ENCODE measurements at regions not wholly inside any gene's neighbourhood (a gene's known extent, or its start where the extent isn't known, plus 50 kb on each side); places are given as distances from the start of the nearest gene placed in this dataset.
"Not testable (repeated sequence)": the region's sequence is repeated elsewhere in the genome, so short reads cannot be mapped to it uniquely, and the experiment has no call there.

DNA sequence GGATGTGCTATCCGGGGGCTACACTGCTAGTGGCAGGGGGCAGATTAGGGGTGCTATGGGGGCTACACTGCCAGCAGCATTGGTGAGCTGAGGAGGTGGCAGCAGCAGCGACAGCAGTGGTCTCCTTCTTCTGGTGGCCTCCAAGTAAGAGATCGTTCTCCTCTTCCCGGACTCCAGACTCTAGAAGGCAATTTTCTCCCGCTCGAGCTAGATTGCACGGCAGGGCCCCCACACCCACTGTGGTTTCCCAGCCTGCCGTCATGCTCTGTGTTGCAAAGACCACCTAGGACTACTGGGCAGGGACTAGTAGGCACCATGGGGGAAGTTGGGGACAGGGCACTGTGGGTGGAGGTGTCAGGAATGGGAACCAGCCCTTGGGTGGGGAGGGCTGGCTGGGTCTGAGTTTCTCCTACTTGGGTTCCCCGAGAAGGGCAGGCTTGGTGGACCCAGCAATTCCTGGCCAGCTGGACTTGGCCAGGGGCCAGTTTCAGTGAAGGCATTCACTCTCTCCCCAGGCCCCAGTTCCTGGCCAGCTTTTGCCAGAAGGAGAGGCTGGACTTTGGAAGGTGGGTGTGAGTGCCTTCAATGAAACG, 203.4 kb upstream of the WSB1 start:
- in situ Hi-C loops (cut with MboI; ENCODE audit: low sequenced_read_pairs) = not testable (repeated sequence)

DNA sequence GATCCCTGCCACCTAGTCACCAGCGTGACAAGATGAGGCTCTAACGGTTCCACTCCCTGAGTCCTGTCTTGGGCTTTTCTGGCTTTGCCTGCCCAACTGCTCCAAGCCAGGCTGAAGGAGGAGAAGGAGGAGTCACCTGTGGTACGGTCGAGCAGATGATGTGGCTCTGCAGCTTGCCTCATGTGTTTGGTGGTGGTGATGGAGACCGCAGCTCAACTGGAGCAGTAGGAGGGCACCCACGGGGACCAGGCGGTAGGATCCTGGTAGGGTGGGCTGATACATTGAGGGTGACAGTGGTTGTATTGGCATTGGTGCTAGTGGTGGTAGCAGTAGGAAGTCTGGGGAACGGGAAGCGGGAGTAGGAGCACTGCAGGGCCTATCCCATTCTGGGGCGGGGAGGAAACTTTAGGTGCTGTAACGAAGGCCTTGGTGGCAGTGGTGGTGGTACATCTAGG, 202.8 kb upstream of the WSB1 start:
- in situ Hi-C loops (cut with MboI; ENCODE audit: low sequenced_read_pairs) = no loop called here

DNA sequence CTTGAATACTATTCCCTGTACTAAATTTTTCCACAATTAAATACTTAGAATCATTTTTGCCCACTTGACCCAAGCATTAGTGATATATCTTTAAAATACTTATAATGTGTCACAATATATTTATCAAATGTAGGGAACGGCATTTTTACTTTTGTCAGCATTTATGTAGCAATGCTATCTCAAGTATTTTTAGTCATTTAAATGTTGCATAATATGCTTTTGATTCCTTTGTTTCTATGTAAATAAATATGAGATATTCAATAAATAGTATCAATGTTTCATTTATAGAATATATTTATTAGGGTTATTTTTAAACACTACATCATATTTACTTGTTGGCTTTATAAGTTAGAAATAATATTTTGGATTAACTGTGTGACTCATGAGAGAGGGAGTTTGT, 199.7 kb upstream of the WSB1 start:
- in situ Hi-C loops (cut with MboI; ENCODE audit: low sequenced_read_pairs) = not testable (repeated sequence)

DNA sequence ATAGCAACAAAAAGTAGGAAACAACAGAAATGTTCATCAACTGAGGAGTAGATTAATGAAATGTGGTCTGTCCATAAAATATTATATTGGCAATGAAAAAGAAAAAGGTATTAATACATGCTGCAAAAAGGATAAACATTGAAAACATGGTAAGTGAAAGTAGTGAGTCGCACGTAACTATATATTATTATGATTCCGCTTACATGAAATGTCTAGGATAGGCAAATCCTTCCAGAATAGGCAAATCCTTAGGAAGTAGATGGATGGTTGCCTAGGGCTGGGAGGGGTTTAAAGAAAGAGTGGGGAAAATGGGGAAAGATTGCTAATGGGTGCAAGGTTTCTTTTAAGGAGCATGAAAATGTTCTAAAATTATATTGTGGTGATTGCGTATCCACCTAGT, 198.1 kb upstream of the WSB1 start:
- in situ Hi-C loops (cut with MboI; ENCODE audit: low sequenced_read_pairs) = not testable (repeated sequence)

DNA sequence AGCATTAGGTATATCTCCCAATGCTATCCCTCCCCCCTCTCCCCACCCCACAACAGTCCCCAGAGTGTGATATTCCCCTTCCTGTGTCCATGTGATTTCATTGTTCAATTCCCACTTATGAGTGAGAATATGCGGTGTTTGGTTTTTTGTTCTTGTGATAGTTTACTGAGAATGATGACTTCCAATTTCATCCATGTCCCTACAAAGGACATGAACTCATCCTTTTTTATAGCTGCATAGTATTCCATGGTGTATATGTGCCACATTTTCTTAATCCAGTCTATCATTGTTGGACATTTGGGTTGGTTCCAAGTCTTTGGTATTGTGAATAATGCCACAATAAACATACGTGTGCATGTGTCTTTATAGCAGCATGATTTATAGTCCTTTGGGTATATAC, 194.6 kb upstream of the WSB1 start:
- in situ Hi-C loops (cut with MboI; ENCODE audit: low sequenced_read_pairs) = not testable (repeated sequence)

DNA sequence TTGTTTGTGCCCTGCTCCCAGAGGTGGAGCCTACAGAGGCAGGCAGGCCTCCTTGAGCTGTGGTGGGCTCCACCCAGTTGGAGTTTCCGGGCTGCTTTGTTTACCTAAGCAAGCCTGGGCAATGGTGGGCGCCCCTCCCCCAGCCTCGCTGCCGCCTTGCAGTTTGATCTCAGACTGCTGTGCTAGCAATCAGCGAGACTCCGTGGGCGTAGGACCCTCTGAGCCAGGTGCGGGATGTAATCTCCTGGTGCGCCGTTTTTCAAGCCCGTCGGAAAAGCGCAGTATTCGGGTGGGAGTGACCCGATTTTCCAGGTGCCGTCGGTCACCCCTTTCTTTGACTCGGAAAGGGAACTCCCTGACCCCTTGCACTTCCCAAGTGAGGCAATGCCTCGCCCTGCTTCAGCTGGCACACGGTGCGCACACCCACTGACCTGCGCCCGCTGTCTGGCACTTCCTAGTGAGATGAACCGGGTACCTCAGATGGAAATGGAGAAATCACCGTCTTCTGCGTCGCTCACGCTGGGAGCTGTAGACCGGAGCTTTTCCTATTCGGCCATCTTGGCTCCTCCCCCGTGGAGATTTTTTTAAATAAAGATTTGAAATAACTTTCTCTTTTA, 189.2 kb upstream of the WSB1 start:
- in situ Hi-C loops (cut with MboI; ENCODE audit: low sequenced_read_pairs) = not testable (repeated sequence)

DNA sequence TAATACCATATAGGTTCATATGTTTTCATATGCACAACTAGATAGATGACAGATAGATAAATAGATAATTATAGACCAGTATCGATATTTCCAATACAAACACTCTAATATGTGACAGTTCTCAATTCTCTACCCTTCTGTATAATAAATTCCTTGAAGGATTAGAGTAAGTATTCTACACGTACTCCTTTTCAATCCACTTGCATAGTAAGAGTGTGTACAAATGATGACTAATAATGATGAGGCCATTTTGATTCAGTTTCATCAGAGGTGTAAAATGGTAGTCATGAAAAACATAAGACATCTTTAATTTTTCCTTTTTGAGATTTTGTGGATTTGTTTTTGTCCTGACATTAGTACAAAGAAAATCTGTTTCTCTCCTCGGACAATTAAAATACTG, 188.3 kb upstream of the WSB1 start:
- in situ Hi-C loops (cut with MboI; ENCODE audit: low sequenced_read_pairs) = no loop called here

DNA sequence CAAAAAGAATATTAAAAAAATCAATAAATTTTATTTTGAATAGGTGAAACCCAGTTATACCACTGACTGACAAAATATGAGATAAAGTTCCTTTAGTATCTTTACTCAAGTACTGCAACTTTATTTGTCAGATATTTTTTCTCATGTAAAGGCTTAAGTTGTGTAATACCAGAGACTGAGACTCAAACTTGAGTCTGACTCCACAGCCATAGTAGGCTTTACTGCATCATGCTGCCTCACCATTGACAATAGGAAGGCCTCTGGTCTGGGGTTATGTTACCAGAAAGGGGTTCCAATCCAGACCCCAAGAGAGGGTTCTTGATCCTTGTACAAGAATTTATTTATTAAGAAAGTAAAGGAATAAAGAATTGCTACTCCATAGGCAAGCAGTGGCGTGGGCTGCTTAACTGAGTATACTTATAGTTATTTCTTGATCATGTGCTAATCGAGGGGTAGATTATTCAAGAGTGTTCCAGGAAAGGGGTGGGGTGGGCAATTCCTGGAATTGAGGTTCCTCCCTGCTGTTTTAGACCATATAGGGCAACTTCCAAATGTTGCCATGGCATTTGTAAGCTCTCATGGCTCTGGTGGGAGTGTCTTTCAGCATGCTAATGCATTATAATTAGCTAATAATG, 187.4 kb upstream of the WSB1 start:
- in situ Hi-C loops (cut with MboI; ENCODE audit: low sequenced_read_pairs) = no loop called here

DNA sequence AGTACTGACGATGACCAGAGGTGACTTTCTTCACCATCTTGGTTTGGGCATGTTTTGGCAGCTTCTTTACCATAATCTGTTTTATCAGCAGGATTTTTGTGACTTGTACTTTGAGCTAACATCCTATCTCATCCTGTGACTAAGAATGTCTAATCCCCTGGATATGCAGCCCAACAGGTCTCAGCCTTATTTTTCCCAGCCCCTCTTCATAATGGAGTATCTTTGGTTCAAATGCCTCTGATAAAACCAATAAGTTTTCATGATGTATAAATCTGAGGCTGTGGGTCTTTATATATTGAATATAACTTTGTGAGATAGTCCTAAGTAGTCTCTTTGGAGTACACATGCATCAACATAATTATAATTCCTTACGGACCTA, 186.9 kb upstream of the WSB1 start:
- in situ Hi-C loops (cut with MboI; ENCODE audit: low sequenced_read_pairs) = no loop called here

DNA sequence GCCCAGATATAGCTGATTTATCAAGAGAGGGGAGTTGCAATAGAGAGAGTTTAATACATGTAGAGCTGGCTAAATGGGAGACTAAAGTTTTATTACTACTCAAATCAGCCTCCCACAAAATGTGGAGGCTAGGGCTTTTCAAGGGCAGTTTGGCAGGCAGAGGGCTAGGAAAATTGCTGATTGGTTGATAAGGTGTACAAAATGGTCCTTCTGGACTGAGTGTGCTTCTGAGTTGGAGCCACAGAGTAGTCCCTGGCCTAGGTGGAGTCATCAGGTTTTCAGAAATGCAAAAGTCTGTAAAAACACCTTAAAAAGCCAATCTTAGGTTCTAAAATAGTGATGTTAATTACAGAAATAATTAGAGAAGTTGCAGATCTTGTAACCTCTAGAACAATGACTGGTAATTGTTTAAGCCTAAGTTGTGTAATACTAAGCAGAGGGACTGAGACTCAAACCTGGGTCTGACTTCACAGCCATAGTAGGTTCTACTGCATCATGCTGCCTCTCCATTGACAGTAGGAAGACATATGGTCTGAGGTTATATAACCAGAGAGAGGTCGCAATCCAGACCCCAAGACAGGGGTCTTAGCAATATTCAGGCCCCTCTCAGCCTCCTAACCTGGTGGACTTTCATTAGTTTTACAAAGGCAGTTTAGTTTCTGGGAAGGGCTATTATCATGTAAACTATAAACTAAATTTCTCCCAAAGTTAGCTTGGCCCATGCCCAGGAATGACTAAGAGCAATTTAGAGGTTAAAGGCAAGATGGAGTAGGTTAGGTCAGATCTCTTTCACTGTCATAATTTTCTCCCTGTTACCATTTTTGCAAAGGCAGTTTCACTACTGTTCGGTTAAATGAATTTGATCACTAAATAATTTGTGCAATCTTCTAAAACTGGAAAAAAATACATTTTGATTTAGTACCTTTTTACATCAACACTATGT, 186.3 kb upstream of the WSB1 start:
- in situ Hi-C loops (cut with MboI; ENCODE audit: low sequenced_read_pairs) = not testable (repeated sequence)

DNA sequence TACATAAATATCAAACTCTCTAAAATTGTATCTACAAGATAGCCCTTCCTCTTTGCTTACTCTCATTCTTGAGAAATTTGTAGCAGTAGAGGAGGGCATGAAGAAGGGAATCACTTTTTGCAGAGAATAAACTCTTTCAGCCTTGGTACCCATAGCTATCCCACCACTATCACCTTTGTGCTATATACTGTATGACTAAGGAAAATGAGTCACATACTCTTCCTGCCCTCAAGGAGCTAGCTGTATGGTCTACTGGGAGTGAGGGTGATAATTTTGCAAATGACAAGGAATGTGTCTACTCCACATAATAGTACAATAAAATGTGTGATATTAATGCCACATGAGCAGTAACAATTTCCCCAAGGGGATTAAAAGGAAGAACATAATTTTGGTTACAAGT, 184.6 kb upstream of the WSB1 start:
- in situ Hi-C loops (cut with MboI; ENCODE audit: low sequenced_read_pairs) = no loop called here

DNA sequence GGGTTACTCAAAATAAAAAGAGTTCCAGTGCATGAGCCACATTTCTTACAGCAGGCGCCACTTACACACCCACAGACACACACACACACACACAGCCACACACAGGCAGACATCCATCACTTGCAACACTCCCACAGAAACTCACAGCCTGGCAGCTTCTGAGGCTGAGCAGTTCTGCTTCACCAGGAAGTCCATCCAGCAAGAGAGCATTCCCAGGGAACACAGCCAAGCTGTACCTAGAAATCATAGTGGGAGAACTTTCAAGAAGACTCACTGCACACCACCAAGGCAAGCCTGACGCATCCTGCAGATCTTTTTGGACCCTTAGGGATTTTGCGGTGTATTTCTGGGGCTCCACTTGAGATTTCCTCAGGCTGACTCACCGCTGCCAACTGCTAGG, 140.9 kb upstream of the WSB1 start:
- in situ Hi-C loops (cut with MboI; ENCODE audit: low sequenced_read_pairs) = loop anchor here (25.0 kb wide), 1 partner anchor 91 kb away; no protein-coding TSS in a partner anchor

DNA sequence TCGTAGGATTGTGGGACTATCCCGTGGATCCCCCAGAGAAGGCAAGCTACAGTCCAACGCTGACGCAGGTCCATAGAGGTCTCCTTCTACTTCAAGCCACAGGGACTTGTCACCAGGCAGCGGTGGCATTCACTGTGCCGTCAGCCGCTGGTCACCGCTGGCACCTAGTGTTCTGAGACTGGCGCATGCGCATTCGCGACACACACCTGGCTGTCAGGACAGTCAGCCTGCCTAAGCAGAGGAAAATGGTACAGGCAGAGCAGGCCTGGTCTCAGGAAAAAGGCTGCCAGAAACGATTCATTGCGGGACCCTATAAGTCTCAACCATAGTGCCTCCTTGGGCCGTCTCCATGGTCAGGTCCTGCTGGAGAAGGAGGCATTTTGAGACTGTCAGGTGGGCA, 138.0 kb upstream of the WSB1 start:
- in situ Hi-C loops (cut with MboI; ENCODE audit: low sequenced_read_pairs) = loop anchor here (25.0 kb wide), 1 partner anchor 94 kb away; no protein-coding TSS in a partner anchor

DNA sequence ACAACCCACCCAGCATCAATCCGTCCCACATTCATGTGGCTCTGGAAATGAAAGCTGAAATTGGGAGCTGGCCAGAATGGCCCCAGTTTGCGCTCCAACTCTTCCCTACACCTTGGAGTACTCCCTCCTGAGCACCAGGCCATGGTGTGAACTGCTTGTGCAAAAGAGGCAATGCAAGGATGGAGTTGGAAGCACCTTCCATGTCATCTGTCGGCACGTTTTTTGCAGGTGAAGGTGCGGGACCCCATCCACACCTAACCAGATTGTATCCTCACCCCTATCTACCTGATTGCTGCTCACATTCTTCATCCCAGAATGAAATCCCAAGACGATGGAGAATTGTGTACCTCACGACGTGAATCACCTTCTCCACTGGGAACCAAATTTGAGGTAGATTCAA, 136.6 kb upstream of the WSB1 start:
- in situ Hi-C loops (cut with MboI; ENCODE audit: low sequenced_read_pairs) = loop anchor here (25.0 kb wide), 1 partner anchor 95 kb away; no protein-coding TSS in a partner anchor

DNA sequence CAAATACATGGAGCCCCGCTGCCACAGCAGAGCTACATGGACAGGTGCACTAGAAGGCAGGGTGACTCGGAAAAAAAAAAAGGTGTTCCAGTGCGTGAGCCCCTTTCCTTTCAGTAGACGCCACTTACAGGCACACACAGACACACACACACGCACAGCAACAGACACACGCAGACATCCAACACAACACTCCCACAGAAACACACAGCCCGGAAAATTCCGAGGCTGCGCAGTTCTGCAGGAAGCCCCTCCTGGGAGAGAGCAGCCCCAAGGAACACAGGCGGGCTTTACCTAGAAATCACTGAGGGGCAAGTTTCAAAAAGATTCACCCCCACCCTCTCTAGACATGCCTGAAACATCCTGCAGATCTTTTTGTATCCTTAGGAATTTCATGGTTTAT, 136.0 kb upstream of the WSB1 start:
- in situ Hi-C loops (cut with MboI; ENCODE audit: low sequenced_read_pairs) = loop anchor here (25.0 kb wide), 1 partner anchor 96 kb away; no protein-coding TSS in a partner anchor

DNA sequence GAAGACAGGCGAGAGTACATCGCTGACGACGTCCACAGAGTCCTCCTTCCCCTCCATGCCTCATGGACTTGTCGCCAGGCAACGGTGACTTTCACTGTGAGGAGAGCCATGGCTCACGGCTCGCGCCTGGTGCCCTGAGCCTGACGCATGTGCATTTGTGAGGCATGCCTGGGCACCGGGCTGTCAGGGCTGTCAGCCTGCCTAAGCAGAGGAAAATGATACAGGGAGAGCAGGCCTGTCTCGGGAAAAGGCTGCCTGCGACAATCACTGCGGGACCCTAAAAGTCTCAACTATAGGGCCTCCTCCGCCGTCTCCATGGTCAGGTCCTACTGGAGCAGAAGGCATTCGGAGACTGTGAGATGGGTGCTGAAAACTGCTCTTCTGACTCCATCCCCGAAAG, 135.5 kb upstream of the WSB1 start:
- in situ Hi-C loops (cut with MboI; ENCODE audit: low sequenced_read_pairs) = loop anchor here (25.0 kb wide), 1 partner anchor 96 kb away; no protein-coding TSS in a partner anchor

DNA sequence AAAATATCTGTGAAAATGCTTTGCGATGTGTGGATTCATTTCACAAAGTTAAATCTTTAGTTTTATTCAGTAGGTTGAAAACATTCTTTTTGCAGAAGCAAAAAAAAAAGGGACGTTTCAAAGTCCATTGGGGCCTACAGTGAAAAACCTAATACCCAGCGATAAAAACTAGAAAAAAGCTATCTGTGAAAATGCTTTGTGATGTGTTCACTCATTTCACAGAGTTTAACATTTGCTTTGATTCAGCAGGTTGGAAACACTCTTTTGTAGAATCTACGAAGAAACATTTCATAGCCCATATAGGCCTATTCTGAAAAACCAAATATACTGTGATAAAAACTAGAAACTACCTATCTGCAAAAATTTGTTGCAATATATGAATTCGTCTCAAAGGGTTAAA, 113.6 kb upstream of the WSB1 start:
- in situ Hi-C loops (cut with MboI; ENCODE audit: low sequenced_read_pairs) = no loop called here

DNA sequence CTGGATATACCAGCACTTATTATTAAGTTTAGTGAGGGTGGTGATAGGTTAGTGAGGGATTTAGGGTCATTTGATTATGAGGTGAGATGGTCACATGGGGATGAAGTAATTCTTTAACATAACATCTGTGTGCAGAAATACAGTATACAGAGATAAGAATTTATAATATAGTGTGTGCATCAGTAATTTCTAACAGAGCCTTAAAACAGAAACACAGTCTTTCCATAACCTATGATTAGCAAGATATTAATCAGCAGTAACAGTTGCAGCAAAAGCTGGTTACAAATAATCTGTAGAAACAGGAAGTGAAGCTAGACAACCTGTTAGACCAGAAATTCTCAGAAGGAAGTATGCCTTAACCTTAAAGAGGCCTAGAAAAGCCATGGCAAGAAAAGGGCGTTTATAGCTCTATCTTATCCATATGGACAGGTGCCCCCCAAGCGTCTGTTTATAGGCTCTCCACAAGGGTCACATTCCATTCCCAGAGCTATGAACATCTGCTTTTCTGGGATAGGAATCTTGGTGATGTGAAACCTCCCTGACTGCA, 112.5 kb upstream of the WSB1 start:
- in situ Hi-C loops (cut with MboI; ENCODE audit: low sequenced_read_pairs) = not testable (repeated sequence)

DNA sequence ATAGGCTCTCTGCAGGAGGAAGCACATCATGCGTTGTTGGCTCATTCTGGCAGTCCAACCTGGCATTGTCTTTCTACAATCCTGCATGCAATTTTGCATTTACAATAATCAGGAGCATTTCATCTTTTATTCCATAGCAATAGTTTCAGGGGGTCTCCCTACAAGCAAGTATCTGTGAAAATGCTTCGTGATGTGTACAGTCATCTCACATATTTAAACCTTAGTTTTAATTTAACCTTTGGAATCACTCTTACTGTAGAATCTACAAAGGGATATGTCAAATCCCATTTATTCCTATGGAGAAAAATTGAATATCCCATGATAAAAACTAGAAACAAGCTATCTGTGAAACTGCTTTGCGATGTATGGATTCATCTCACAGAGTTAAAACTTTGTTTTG, 112.0 kb upstream of the WSB1 start:
- in situ Hi-C loops (cut with MboI; ENCODE audit: low sequenced_read_pairs) = no loop called here

DNA sequence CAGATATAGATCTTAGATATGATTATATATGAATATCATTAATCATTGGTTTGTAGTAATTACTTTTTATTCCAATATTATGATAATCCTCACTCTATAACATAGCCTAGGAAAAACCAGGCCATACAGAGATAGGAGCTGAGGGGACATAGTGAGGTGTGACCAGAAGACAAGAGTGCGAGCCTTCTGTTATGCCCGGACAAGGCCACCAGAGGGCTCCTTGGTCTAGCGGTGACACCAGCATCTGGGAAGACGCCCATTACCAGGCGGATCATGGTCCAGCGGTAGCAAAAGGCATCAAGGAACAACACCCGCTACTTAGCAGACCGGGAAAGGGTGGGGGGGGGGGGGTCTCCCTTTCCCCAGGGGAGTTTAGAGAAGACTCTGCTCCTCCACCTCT, 96.4 kb upstream of the WSB1 start:
- in situ Hi-C loops (cut with MboI; ENCODE audit: low sequenced_read_pairs) = not testable (repeated sequence)

DNA sequence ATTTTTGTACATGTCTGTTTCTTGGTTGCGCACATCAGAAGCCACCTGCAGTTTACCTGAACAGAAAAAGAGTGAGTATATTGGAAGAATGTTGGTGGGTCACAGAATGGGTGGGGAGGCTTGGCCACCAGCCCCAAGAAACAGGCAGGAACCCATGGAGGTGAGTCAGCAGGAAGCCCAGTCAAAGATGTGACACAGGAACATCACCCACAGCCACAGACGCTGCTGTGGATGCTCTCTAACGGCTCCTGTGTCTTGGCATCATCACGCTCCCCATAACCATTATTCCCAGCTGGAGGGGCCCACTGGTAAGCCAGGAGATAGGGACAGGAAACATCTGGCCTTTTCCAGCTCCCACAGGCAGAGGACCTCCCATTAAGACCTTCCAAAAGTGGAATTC, 94.0 kb upstream of the WSB1 start:
- in situ Hi-C loops (cut with MboI; ENCODE audit: low sequenced_read_pairs) = no loop called here
